Bronchial epithelial cell (primary cell): ENCODE measurements at regions not wholly inside any gene's neighbourhood (a gene's known extent, or its start where the extent isn't known, plus 50 kb on each side); places are given as distances from the start of the nearest gene placed in this dataset.

ENCODE experiments used
- DNase-seq: peaks from one replicate; pipeline ENCODE4 v3.0.0-alpha.2; 2010; ENCODE audit warnings: low read depth
- FAIRE-seq: peaks from 2 replicates; lab custom pipeline; 2011; peaks lifted over from hg19 to GRCh38; lab: Jason Lieb, UNC
- H3K27me3 ChIP-seq: 2 replicates; pipeline ENCODE4 v1.5.1; 2011; ENCODE audit warnings: low read length; ENCODE audit not compliant: control insufficient read depth, insufficient read depth
- H3K36me3 ChIP-seq: 2 replicates; pipeline ENCODE4 v1.5.1; 2011; ENCODE audit warnings: low read length; ENCODE audit not compliant: control insufficient read depth, insufficient read depth
- H3K4me3 ChIP-seq: 2 replicates; pipeline ENCODE4 v1.5.1; 2011; ENCODE audit warnings: mild to moderate bottlenecking, low read depth, low read length, control low read depth
- CTCF ChIP-seq: IDR thresholded peaks from 2 replicates; pipeline ENCODE4 v1.5.1; 2011; ENCODE audit warnings: mild to moderate bottlenecking, moderate library complexity, low read length, control low read depth, inconsistent platforms; ENCODE audit not compliant: insufficient read depth, severe bottlenecking

- DNase-seq: no peak
- FAIRE-seq: no peak
Measured at GRCh38 chr1:87702455-87702854, 373.8 kb downstream of the LMO4 start.

GRCh38 chr1:87705233-87705632 lies 376.6 kb downstream of the LMO4 start:
- Histone ChIP-seq H3K4me3 (no peak overlapping the region), H3K36me3 (no peaks in the 10 kb centered on the region), H3K27me3 (no peaks in the 10 kb centered on the region)
- DNase-seq (no peak), FAIRE-seq (no peak)
- no peak for TF ChIP-seq CTCF

More at GRCh38 chr1:87702455-87702854, 373.8 kb downstream of the LMO4 start:
- H3K27me3 ChIP-seq: no peaks in the 10 kb centered on the region
- no peak for TF ChIP-seq CTCF
- no peaks in the 10 kb centered on the region for H3K36me3 ChIP-seq
- H3K4me3 ChIP-seq: no peak overlapping the region

GRCh38 chr1:87706203-87706602 lies 377.5 kb downstream of the LMO4 start:
- Histone ChIP-seq H3K4me3 (no peak overlapping the region), H3K27me3 (no peaks in the 10 kb centered on the region), H3K36me3 (no peaks in the 10 kb centered on the region)
- DNase-seq (no peak), FAIRE-seq (no peak)
- no peak for TF ChIP-seq CTCF

GRCh38 chr1:87706779-87707228 lies 378.1 kb downstream of the LMO4 start:
- Histone ChIP-seq H3K36me3 (no peaks in the 10 kb centered on the region), H3K27me3 (no peaks in the 10 kb centered on the region), H3K4me3 (no peak overlapping the region)
- FAIRE-seq: no peak
- DNase-seq: no peak
- no peak for TF ChIP-seq CTCF

- no peaks in the 10 kb centered on the region for H3K36me3 ChIP-seq
- no peak for FAIRE-seq
- no peak for DNase-seq
- no peaks in the 10 kb centered on the region for H3K27me3 ChIP-seq
- no peak overlapping the region for H3K4me3 ChIP-seq
- TF ChIP-seq CTCF: no peak
Measured at GRCh38 chr1:87707411-87707810, 378.7 kb downstream of the LMO4 start.
